ENCODE measurements at regions not wholly inside any gene's neighbourhood (a gene's known extent, or its start where the extent isn't known, plus 50 kb on each side); places are given as distances from the start of the nearest gene placed in this dataset.
A peak's percentile ranks its signal among the peaks of the same experiment; 100 is the strongest.
"Not testable (repeated sequence)": the region's sequence is repeated elsewhere in the genome, so short reads cannot be mapped to it uniquely, and the experiment has no call there.

- DNase-seq (ENCODE audit: low spot score), result no peak
Measured at GRCh38 chr1:31510853-31511789, 65.2 kb upstream of the TINAGL1 start.

GRCh38 chr1:31511848-31512615 lies 64.3 kb upstream of the TINAGL1 start:
- no peak for DNase-seq (ENCODE audit: low spot score)

- DNase-seq (ENCODE audit: low spot score), result no peak
Measured at GRCh38 chr1:31514117-31514516, 62.2 kb upstream of the TINAGL1 start.

- DNase-seq (ENCODE audit: low spot score), result no peak
Measured at GRCh38 chr1:31515056-31515775, 61.1 kb upstream of the TINAGL1 start.

GRCh38 chr1:31515936-31516335 lies 60.4 kb upstream of the TINAGL1 start:
- DNase-seq (ENCODE audit: low spot score), result no peak

GRCh38 chr1:31517301-31517700 lies 59.0 kb upstream of the TINAGL1 start:
- DNase-seq (ENCODE audit: low spot score), result no peak

GRCh38 chr1:31517986-31518385 lies 58.3 kb upstream of the TINAGL1 start:
- not testable (repeated sequence) for DNase-seq (ENCODE audit: low spot score)

- DNase-seq (ENCODE audit: low spot score), result no peak
Measured at GRCh38 chr1:31521761-31522555, 54.4 kb upstream of the TINAGL1 start.

GRCh38 chr1:31522556-31522845 lies 53.8 kb upstream of the TINAGL1 start:
- no peak for DNase-seq (ENCODE audit: low spot score)

- peak; percentile 29 for DNase-seq (ENCODE audit: low spot score)
Measured at GRCh38 chr1:31523012-31523411, 53.3 kb upstream of the TINAGL1 start.

- peak; percentile 19 for DNase-seq (ENCODE audit: low spot score)
Measured at GRCh38 chr1:31523769-31524168, 52.5 kb upstream of the TINAGL1 start.

GRCh38 chr1:31524186-31524901 lies 52.0 kb upstream of the TINAGL1 start:
- no peak for DNase-seq (ENCODE audit: low spot score)

Measured in hematopoietic multipotent progenitor cell treated with erythropoietin and hydrocortisone succinate and interleukin-3 and kit ligand, for 17 days (in vitro differentiated cells).